GM19397 (cell line): ENCODE measurements at regions not wholly inside any gene's neighbourhood (a gene's known extent, or its start where the extent isn't known, plus 50 kb on each side); places are given as distances from the start of the nearest gene placed in this dataset.
"Not testable (repeated sequence)": the region's sequence is repeated elsewhere in the genome, so short reads cannot be mapped to it uniquely, and the experiment has no call there.

Source experiments
- ATAC-seq: cut with Tn5 transposase; IDR thresholded peaks from one replicate; pipeline ENCODE4 v1.9.1; 2021; ENCODE audit warnings: mild to moderate bottlenecking, moderate library complexity; ENCODE audit not compliant: unreplicated experiment

DNA sequence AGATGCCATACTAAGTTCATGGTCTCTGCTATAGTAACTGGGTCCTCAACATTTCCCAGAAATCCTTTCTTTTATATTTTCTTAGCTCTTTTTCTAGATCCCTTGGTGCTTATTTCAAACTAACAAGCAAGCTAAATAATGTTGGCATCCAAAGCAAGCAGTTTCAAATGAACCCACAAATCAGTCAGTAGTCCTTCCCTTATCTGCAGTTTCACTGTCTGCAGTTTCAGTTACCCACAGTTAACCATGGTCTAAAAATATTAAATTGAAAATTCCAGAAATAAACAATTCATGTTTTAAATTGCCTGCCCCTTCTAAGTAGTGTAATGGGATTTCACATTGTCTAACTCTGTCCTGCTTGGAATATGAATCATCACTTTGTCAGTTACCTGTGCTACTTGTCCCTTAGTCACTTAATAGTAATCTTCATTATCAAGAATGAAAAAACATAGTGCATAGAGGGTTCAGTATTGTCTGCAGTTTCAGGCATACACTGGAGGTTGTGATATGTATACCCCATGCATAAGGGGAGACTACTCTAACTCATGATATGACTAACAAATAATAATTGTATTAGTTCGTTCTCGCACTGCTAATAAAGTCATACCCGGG, 633.7 kb downstream of the MECOM start:
- no peak for ATAC-seq

DNA sequence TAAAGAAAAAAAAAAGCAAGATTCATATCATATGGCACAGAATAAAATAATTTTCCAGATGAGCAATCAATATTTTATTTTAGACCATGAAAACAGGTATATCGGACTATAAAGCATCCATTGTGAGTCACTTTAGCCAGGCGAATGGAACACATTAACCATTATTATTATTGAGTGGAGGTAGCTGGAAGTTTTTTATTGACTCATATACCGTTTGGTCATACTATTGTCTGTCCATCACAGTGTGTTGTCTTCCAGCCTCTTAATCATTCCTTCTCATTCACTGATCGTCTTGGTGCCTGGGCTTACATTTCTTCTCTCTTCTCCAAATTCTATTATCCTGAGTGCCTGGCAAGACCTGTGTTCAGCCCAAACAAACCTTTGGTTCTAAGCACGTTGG, 634.8 kb downstream of the MECOM start:
- no peak for ATAC-seq

DNA sequence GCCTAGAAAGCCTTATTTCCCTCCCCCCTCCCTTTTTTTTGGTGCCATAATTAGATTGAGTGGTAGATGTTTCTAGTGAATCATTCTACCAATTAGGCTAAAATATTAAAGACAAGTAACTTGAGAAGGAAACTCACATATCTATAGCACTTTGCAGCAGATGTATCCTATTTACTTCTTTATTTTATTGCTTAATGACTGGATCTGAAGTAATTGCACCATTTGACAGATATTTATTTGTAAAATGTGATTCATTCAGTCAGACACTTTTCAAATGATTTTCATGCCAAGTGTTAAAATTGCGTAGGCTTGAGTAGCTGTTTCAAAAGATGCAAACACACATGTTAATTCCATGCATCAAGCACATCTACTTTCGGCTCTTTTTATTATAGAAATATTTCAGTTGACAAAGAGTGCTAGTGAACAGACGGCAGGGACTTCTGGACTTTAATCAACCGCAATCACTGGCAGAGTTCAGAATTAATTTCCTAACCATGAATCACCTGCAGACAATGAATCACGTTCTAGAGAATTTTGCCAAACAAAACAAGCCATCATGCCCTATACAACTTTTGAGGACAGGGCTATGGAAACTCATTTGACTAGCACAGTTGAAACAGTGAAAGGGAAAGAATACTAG, 636.8 kb downstream of the MECOM start:
- no peak for ATAC-seq

DNA sequence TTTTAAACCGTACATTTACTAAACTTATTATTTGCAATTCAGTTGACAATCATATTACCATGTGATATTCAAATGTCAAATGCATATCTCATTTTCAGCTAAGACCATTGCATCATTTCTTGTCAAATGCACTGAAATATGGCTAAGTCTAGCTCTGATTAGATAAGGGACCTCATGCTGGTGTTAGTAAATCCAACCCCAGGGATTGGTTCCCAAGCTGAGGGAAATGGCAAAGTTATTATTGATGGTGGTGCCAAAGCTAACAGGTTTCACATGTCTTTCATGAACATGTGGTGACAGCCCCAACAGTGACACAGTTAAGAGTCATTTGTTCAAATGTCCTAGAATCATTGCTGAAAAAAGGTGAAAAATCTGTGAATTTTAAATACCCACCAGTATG, 641.1 kb downstream of the MECOM start:
- ATAC-seq, result no peak

DNA sequence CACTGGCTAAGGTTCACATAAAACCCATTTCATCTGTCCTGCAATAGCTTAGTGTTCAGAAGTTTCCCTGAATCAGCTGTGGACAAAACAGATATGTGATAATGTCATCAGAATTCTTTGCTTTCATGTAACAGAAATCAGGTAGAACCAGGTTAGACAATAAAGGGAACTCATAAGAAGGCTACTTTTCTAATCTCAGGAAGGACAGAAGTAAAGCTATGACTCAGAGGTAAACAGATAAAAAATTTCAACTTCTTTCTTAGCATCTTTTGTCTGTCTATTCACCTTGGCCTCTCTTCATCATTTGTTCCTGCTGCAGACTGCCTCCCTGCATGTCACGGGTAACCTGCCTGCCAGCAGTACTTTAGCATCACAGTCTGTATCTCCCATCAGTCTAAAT, 643.1 kb downstream of the MECOM start:
- ATAC-seq, result no peak

DNA sequence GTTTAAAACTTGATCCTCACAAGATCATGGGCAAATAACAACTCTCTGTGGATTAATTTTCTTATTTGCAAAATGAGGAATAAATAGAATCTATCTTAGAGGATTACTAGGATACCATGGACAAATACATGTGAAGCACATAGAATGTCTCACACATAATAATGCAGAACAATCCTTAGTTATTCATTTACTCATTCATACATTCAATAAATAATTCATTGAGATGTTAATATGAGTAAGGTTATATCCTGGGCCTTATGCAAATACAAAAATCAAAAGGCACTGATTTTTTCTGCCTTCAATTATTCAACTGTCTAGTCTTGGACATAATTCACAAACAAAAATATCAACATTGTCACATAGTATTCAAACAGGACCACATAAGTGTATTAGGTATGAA, 654.1 kb downstream of the MECOM start:
- no peak for ATAC-seq

DNA sequence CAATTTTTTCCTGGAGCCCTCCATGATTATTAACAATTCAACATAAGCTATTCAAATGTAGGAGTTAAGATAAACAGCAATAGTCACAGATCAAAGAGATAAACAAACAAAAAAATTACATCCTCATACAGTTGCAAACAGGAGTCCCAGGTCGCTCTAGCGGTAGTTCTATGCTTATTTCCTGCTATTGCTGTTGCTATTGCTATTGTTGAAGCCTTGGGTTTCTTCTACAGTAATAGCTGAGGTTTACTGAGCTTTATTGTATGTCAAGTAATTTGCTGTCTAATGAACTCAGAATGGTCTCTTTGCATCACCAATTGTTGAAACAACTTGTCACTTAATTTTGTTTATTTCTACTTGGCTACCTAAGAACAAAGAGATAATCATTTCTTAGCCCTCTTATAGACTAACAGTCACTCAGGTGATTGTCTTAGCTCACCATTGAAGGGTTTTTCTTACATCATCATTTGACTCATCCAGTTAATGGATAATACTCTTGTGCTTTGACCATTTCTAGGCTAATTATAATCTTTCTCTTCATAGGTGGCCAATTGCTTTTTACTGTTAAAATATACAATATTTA, 654.6 kb downstream of the MECOM start:
- no peak for ATAC-seq

DNA sequence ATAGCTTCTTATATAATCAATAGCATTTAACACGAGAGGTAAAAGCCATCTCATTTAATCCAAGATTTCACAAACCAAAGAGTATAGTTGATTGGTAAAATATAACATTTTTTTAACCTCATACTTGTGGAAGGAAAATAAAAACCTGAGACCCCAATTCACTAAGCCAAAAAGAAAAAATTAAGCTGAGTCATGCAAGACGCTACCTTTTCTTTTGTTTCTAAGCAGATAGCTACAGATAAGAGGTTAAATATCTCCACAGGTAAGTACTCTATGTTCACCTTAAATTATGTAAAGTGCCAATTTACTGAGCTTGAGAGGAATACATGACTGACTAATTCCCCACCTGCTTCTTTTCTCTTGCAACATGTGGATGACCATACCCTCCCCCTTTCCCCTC, 656.4 kb downstream of the MECOM start:
- ATAC-seq, result no peak

DNA sequence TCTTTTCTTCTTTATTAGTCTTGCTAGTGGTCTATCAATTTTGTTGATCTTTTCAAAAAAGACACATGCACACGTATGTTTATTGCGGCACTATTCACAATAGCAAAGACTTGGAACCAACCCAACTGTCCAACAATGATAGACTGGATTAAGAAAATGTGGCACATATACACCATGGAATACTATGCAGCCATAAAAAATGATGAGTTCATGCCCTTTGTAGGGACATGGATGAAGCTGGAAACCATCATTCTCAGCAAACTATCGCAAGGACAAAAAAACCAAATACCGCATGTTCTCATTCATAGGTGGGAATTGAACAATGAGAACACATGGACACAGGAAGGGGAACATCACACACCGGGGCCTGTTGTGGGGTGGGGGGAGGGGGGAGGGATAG, 657.1 kb downstream of the MECOM start:
- ATAC-seq, result not testable (repeated sequence)

DNA sequence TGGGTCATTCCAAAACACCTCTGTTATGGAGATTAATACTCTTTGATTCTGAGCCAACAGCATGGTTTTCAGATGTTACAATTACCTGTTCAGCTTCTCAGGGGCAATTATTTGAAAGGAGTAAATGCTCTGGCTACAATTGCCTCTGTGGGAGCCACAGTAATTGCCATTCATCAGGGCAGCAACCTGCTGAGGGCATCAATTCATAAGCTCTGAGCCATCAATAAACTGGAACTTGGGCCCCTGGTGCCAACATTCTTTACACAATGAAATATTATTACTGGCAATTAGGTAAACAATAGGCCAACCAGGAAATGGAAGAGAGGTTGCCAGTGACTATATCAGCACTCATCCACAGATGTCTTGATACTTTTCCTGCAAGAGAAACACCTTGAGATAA, 660.8 kb downstream of the MECOM start:
- no peak for ATAC-seq

DNA sequence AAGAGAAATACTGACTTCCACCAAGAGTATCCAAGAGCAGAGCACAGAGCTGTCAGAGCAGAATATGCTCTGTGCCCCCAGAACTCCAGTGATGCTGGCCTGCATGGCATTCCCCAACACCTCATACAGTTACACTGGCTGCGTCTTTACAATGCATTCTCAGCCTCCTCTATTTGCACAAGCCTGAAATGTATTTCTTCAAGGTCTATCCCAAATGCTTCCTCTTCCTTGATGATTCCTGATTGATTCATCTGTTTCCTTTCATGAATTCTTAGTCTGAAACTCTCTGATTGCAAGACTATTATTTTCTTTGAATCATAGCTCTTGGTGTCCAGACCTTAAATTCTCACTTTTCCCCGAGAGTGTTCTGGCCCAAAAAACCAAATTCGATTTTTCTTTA, 664.7 kb downstream of the MECOM start:
- no peak for ATAC-seq

DNA sequence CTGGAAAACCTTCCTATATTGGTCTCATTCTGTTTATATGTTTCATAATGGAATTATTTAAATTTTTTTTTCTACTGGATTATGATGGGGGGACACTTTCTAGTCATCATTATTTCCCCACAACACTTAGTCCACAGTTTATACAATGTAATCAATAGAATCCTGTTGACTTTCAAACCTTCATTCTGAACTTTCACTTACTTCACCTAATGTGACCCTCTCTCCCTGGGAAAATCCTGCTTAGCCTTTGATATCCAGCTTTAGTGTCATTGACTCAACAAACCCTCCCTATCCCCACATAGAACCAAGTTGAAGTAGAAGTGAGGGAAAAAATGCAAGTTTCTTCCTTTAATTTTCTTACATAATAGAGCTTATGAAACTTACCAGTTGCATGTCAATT, 666.0 kb downstream of the MECOM start:
- ATAC-seq, result no peak

DNA sequence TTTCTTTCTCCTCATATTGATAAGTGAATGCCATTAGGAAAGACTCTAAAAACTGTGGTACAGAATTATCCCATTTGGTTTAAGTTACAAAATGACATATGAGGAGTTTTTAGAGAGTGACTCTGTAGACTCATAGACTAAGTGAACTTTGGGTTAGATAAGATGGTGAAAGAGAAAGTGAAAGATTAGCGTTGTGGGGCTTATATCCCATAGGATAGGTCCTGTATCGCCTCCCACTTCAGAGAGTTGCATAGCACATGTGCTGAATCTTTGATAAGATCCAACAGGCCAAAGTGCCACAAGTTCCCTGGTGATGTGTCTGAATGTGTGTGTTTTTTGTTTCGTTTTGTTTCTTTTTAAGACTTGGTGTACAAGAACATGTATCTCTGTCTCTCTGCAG, 666.9 kb downstream of the MECOM start:
- ATAC-seq, result no peak

DNA sequence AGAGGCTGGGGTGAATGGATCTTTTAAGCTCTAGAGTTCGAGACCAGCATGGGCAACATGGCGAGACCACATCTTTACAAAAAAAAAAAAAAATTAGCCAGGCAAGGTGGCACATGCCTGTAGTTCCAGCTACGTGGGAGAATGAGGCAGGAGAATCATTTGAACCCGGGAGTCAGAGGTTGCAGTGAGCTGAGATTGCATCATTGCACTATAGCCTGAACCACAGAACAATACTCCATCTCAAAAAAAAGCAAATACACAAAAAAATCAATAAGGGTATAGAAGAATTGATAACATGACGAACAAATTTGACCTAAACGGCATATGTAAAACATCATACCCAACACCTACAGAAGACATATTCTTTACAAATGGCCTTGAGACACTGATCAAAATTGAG, 668.4 kb downstream of the MECOM start:
- no peak for ATAC-seq

DNA sequence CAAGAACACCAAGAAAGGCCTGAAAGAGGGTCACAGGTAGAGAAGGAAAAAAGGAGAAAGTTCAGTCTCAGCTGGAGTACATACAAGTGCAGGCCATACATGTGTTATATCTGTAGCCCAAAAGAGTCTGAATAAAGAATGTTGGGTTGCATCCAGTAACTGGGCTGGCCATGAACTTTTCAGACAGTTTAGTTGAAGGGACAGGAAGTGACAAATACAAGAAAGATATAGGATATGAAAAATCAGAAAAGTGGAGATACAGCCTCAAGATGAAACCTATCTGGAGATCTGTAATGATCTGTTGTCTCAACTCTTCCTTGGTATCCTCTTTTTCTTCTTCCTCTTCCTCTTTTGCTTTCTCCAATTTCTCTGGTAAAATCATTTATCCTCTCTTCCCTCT, 671.7 kb downstream of the MECOM start:
- no peak for ATAC-seq

DNA sequence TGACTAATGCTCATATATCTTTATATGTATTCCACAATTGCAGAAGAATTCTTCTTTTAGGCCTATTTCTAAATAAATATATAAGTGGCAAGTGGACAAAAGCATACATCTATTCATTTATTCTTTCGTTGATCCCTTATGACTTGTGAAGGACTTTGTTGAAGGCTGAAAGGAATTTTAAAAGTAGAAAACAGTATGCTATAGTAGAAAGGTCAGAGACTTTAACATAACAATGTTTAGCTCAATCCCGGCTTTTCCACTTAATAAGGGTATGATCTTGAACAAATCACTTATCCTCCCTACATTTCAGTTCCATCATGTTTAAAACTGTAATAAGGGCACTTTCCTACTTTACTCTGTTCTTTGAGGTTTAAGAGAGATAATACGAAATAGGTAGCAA, 672.9 kb downstream of the MECOM start:
- no peak for ATAC-seq

DNA sequence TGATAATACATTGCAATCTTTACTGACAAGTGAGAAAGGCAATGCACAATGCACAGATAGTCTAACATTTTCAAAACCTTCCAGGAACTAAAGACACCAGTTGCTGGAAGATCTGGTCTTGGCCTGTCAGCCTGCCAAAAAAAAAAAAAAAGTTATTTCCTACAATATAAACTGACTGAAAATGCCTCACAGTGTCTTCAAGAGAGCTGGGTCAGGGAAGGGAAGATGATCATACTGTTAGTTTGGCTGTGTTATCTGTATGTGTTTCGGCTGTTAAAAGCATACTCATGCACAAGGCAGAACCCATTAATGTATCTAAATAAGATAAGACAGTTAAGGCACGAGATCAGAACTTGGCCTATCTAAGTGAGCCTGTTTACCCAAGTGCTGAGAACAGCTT, 673.4 kb downstream of the MECOM start:
- no peak for ATAC-seq

DNA sequence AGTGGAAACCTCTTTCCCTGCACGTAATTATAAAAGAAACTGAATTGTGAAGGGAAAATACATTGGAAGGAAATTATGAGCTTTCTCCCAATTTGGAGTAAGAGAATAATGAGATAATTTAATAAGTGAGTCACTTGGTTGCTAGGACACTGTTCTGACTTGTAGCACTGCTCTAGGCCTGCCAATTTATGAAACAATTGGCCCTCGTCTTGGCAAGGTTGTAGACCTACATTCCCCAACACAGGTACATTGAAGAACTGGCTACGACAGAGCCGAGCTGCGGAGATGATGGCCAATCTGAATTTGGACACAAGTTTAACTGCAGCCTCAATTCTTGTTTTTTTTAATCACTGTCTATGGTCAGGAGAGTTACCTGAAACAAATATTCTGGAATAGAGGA, 674.1 kb downstream of the MECOM start:
- no peak for ATAC-seq

DNA sequence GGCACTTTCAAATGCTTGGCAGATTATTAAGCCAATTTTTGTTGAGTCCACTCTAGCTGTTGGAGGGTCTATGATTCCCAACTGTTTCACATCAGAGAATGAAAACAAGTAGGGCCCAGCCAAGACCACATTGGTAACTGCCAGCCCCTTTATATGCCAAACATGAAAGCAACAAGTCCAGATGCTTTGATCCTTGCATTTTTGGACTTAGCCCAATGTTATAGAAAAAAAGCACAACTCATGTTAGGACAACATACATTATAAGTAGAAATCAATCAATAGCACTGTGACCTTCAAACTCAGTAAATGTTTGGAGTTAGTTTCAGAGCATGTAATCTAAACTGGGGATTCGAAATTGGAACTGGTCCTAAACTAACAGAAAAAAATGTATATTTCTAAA, 674.7 kb downstream of the MECOM start:
- no peak for ATAC-seq

DNA sequence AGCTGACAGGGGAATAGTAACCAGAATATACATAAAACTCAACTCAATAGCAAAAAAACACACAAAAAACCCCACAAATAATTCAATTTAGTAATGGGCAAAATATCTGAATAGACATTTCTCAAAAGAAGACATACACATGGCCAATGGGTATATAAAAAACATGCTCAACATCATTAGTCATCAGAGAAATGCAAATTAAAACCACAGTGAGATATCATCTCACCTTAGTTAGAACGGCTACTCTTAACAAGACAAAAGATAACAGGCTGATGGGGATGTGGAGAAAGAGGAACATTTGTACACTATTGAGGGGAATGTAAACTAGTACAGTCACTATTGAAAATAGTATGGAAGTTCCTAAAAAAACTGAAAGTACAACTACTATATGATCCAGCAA, 678.6 kb downstream of the MECOM start:
- no peak for ATAC-seq

DNA sequence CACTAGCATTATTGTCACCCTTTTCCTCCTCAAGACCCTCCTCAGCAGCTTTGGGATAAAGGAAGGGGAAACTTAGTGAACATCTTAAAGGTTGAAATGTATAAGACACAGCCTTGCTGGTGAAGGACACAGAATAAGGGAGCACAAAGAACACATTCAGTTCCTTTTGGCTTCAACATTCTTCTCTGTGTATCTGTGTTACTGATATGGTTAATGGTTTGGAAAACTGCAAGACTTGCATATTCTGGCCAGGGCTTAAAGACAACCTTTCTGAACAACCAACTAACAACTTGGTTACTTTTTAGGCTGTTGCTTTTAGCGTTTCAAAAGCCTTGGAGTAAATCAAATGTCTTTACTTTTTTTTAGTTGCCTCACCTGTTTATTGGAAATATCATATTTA, 680.5 kb downstream of the MECOM start:
- no peak for ATAC-seq

DNA sequence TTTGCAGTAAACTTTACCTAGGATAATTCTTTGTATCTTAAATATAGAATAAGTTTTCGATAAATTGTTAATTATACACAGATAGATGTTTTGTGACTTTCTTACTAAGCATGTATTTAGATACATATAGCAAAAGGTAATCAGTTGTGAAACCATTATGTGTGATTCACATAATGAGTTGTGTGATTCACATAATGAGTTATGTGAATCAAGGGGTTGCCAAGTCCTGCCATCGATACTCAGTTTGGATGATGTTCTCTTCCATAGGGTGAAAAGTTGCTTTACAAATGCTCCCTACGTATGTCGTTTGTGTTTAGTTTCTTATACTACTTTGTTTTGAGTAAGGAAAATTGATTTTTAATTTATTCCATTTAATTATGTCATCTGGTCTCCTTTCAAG, 682.1 kb downstream of the MECOM start:
- ATAC-seq, result no peak
